HG02870 (cell line): ENCODE measurements at regions not wholly inside any gene's neighbourhood (a gene's known extent, or its start where the extent isn't known, plus 50 kb on each side); places are given as distances from the start of the nearest gene placed in this dataset.

Source experiments
- ATAC-seq: cut with Tn5 transposase; IDR thresholded peaks from one replicate; pipeline ENCODE4 v1.9.1; 2021; ENCODE audit warnings: mild to moderate bottlenecking, moderate library complexity; ENCODE audit not compliant: unreplicated experiment

DNA sequence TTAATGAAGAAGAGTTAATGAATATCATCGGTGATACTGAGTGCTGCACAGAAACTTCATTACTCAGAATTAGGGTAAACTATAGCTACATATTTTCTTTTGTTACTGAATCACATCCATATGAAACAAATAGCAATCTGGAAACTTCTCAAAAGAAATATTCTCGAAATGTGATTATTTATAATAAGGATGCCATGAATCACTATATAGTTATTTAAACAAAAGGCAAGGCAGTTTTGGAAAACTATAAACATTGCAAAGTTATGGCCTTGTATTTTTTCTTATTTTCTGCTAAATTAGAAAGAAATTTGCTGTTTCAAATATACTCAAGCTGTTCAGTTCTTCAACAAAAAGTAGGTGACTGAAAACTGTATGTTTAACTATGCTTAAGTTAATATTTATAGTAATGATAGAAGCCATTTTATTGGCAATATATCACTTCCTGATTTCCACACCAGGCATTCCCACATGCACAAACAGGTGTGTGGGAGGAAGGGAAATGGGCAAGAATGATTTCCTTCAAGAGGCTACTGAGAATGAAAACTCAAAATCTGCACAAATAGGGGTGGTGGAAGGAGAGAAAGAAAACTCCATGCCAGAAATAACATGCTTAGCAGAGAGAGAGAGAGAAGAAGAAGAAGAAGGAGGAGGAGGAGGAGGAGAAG is 74.5 kb upstream of the FRY start:
- no peak for ATAC-seq

DNA sequence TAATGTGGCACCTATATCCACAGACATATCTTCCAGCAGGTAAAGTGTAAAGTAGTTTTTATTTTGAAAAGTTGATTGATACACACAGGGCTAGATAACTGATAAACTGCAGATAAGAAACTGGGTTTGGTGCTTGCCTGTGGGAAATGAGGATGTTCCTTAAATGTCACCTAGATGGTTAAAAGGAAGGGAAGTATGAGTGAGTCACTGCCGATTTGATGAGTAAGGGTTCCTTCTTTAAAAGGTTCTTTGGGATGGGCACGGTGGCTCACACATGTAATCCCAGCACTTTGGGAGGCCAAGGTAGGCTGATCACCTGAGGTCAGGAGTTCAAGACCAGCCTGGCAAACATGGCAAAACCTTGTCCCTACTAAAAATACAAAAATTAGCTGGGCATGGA is 73.8 kb upstream of the FRY start:
- no peak for ATAC-seq

DNA sequence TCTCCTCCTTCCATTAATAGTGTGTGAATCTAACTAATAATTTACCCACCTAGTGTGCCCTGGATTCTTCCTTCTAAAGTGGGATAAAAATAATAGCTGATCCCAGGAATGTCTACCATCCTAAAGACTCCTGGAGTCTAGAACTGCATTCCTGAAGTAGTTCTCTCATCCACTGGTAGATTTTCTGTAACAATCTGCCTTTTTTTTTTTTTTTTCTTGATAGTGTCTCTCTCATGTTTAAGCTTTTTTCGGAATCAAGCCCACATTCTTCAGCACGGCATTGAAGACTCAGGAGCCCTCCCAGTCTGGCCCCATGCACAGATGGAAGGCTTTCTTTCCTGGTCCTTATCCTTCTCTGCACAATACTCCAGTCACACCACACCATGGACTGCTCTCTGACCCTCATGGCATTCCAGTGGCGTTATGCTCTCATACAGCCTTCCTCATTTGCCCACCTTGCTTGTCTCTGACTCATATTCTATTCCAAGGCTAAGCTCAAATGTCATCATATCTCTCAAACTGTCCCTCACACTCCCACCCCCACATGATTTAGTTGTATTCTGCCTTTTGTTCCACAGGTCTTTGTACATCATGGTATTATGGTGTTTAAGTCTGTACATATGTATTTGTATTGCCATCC is 68.7 kb upstream of the FRY start:
- ATAC-seq: no peak

DNA sequence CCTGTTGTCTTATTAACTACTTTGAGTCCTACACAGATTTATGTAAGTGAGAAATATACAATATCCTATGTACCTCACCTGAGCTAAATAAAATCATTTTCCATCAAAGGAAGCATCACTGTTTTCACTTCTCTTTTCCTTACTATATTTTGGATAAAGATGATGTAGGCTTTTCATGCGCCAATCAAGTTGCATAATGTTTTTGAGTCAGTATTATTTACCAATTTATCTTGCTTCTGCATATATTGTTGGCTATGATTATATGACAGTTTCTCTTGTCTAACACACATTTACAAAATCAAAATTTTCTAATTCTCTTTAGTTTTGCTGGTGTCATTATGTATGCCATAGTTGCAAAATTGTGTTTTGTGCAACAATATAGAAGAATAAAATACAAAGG is 67.9 kb upstream of the FRY start:
- no peak for ATAC-seq

DNA sequence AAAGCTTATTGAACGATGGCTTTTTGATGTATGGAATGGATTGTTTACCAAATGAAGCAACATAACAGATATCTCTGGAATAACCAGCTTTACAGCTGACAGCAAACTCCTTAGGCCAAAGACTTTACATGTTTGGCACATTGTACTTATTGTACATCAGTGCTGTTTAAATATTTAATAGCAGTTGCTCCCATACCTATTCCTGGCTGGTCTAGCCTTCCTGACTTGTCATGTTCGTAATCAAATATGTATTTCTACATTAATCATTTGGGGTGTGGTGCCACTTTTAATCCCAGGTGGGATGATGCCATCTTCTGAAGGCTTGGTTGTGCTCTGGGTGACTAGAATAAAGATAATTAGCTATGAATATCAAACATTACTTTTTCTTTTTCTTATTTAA is 67.4 kb upstream of the FRY start:
- ATAC-seq: no peak

DNA sequence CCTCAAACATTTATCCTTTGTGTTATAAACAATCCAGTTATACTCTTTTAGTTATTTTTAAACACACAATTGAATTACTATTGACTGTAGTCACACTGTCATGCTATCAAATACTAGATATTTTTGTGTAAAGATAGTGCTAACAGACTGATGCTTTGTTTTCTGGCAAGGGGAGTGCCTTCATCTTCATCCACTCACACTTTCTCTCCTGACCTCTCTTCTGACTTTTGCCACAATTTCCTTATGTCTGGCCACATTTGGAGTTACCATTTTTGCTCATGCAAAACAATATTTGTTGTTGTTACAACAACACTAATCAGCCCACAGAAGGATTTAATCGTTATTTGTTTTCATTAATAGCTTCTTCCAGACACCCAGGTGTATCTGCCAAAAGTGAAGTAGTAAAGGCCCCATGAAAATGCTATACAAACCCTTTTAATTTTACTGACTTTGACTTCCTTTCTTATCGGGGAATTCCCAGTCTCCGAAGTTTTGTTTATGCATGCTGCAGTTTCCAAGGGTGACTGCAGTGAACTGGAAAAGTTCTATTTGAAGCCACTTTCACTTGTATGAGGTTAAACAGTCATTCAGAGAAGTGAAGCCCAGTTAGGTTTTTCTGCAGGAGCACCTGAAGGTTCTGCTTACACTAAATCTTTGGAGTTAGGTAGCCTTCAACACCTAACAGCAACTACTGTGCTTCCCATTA is 66.1 kb upstream of the FRY start:
- peak; percentile 95 for ATAC-seq

DNA sequence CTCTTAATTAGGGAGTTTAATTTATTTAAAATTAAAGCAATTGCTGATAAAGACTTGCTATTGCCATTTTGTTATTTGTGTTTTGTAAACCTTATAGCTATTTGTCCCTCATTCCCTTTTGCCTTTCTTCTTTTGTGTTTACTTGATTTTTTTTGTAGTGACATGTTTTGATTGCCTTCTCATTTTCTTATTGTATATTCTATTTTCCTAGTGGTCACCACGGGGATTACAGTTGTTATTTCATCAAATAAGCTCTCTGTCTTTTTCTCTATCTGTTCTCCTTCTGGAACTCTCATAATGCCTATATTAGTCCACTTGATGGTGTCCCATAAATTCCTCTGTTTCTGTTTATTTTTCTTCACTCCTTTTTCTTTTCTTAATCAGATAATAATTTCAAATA is 64.4 kb upstream of the FRY start:
- no peak for ATAC-seq

DNA sequence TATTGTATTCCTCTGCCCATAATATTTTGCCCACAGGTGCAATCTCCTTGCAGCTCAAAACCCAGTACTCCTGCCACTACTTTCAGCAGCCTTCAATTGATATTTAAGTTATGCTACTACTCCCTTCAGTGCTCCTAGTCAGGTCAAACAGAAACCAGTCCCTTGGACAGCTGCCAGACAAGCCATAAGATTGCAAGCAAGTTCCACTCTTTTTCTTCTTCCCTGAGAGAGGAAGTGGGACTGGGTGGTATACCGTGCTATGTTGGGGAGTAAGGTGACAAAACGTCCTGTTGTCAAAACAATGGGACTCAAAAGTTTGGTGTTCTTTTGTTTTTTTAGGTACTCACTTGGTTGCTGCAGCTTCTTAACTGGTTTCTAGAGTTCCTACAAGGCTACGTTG is 63.1 kb upstream of the FRY start:
- ATAC-seq: no peak

DNA sequence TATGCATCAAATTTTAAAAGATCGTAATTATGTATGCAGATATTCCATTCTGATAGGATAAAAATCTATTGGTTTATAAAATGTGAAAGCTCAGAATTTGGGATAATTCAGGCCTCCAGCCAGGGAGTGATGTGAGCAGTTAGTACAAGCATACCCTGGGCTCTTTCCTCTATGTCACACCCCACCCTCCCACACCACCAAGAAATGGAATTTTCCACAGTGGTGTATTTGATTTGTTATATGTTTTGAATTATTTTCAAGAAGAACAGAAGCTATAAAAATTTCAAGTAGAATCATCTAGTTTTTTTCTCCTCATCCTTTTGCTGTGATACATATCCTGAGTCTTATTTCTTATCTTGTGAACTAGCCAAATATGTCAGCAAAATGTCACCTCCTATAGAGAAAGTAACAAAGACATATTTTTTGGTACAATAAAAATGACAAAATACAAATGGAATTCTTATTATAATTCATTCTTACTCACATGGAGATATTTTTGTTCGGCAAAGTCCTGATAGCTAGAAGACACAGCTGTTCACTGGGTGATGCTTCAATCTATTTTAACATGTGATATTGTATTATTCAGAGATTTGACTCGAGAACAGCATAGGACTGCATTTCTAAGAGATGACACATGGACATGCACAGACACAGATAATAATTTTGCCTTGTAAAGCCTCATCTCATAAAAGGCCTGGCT is 61.2 kb upstream of the FRY start:
- ATAC-seq: no peak

DNA sequence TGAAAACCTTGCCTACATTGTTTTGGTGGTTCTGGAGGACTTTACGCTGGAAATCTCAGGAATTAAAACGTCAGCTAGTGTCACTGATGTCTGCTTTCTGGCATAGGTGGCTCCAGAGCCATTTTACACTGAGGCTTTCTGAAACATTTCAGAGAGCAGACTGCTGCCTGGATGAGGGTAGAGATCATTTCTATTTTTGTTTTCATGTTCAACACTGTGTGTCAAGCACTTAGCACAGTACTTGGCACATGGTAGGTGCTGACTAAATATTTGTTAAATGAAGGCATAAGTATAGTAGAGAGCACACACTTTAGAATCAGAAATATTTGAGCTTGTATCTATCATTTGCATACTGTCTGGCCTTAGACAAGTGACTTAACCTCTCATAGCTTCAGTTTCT is 59.1 kb upstream of the FRY start:
- no peak for ATAC-seq

DNA sequence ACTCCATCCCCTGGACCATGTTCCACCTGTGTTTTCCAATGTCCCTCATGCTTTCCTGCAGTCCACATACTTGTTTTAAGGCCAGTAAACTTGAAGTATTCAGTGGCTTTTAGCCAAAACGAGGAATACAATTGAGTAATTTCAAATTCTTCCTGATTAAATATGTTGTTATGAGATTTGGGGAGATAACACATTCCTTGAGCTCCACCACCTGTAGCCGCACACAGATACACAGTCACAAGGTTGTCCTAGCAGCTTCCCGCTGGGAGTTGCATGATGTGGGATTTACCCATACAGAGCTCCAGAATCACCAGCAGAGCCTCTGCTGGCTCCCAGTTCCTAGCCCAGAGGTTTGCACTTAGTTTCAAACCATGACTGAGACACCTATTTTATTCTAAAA is 53.6 kb upstream of the FRY start:
- no peak for ATAC-seq

DNA sequence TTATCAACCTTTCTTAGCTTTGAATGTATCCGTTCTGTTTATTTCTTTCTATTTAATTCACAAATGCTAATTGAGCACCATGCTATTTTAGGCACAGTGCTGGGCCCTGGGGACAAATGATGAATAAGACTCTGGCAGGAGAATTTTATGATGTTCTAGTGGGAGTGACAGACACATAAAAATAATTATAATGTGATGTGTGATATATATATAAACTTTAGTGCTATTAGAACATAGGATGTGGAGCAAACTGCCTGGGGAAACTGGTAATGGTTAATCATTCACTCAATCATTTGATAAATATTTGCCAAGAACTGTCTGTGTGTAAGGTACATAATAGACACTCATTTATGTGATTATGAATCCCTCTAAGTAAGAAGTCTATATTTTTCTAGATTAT is 50.7 kb upstream of the FRY start:
- ATAC-seq: no peak
